Glutamatergic neuron (in vitro differentiated cells): ENCODE measurements at regions not wholly inside any gene's neighbourhood (a gene's known extent, or its start where the extent isn't known, plus 50 kb on each side); places are given as distances from the start of the nearest gene placed in this dataset.

Experiments used
- DNase-seq: peaks from one replicate; pipeline ENCODE4 v3.0.0; 2022
- H3K27ac Mint-ChIP-seq: one replicate; pipeline ENCODE4 v1.8.0; 2020; ENCODE audit warnings: mild to moderate bottlenecking, mixed read lengths, inconsistent platforms; ENCODE audit not compliant: unreplicated experiment
- H3K27me3 Mint-ChIP-seq: one replicate; pipeline ENCODE4 v1.8.0; 2020; ENCODE audit warnings: mild to moderate bottlenecking, moderate library complexity, mixed read lengths, inconsistent platforms; ENCODE audit not compliant: unreplicated experiment
- H3K36me3 Mint-ChIP-seq: one replicate; pipeline ENCODE4 v1.8.0; 2020; ENCODE audit warnings: mild to moderate bottlenecking, mixed read lengths, inconsistent platforms; ENCODE audit not compliant: unreplicated experiment
- H3K4me1 Mint-ChIP-seq: one replicate; pipeline ENCODE4 v1.8.0; 2020; ENCODE audit warnings: mild to moderate bottlenecking, low read depth, mixed read lengths, inconsistent platforms; ENCODE audit not compliant: unreplicated experiment
- H3K4me3 Mint-ChIP-seq: one replicate; pipeline ENCODE4 v1.8.0; 2020; ENCODE audit warnings: mild to moderate bottlenecking, mixed read lengths, inconsistent platforms; ENCODE audit not compliant: unreplicated experiment
- H3K9me3 Mint-ChIP-seq: one replicate; pipeline ENCODE4 v1.8.0; 2020; ENCODE audit warnings: mild to moderate bottlenecking, moderate library complexity, mixed read lengths, inconsistent platforms; ENCODE audit not compliant: unreplicated experiment
- CTCF ChIP-seq: fragments of 200-600 bp; sonication (generic); IDR thresholded peaks from one replicate; pipeline ENCODE4 v1.5.0; 2021; ENCODE audit not compliant: partially characterized antibody, unreplicated experiment

- Mint-ChIP-seq H3K4me1 (no peaks in the 10 kb centered on the region), H3K36me3 (no peaks in the 10 kb centered on the region), H3K4me3 (no peak overlapping the region), H3K27ac (no peak overlapping the region), H3K27me3 (no peaks in the 10 kb centered on the region), H3K9me3 (no peaks in the 10 kb centered on the region)
- no peak for DNase-seq
- TF ChIP-seq CTCF = no peak
Measured at GRCh38 chr10:107855301-107856046, 691.0 kb upstream of the SORCS1 start.

GRCh38 chr10:107848726-107849360 is 684.3 kb upstream of the SORCS1 start:
- no peaks in the 10 kb centered on the region for H3K36me3 Mint-ChIP-seq
- H3K9me3 Mint-ChIP-seq = no peaks in the 10 kb centered on the region
- no peaks in the 10 kb centered on the region for H3K27me3 Mint-ChIP-seq
- no peak for TF ChIP-seq CTCF
- DNase-seq = no peak
- peaks cover under 1% of the 10 kb centered on the region for H3K4me1 Mint-ChIP-seq
- H3K4me3 Mint-ChIP-seq = no peak overlapping the region
- H3K27ac Mint-ChIP-seq = no peak overlapping the region

- Mint-ChIP-seq H3K4me3 (no peak overlapping the region), H3K36me3 (no peaks in the 10 kb centered on the region), H3K9me3 (no peaks in the 10 kb centered on the region), H3K27ac (no peak overlapping the region), H3K4me1 (peaks cover 2% of the 10 kb centered on the region), H3K27me3 (no peaks in the 10 kb centered on the region)
- no peak for DNase-seq
- TF ChIP-seq CTCF = no peak
Measured at GRCh38 chr10:107847620-107848019, 683.1 kb upstream of the SORCS1 start.

- TF ChIP-seq CTCF = no peak
- no peaks in the 10 kb centered on the region for H3K36me3 Mint-ChIP-seq
- H3K9me3 Mint-ChIP-seq = no peaks in the 10 kb centered on the region
- H3K4me1 Mint-ChIP-seq = peaks cover 3% of the 10 kb centered on the region
- H3K4me3 Mint-ChIP-seq = no peak overlapping the region
- no peak for DNase-seq
- H3K27ac Mint-ChIP-seq = no peak overlapping the region
- H3K27me3 Mint-ChIP-seq = no peaks in the 10 kb centered on the region
Measured at GRCh38 chr10:107834706-107835105, 670.2 kb upstream of the SORCS1 start.

- no peaks in the 10 kb centered on the region for H3K27me3 Mint-ChIP-seq
- peaks cover 3% of the 10 kb centered on the region for H3K4me1 Mint-ChIP-seq
Measured at GRCh38 chr10:107831772-107832171, 667.3 kb upstream of the SORCS1 start.

More at GRCh38 chr10:107831772-107832171, 667.3 kb upstream of the SORCS1 start:
- no peaks in the 10 kb centered on the region for H3K9me3 Mint-ChIP-seq
- H3K36me3 Mint-ChIP-seq = no peaks in the 10 kb centered on the region
- no peak overlapping the region for H3K4me3 Mint-ChIP-seq
- TF ChIP-seq CTCF = no peak
- H3K27ac Mint-ChIP-seq = no peak overlapping the region
- DNase-seq = no peak
